Dedifferentiated amniotic fluid mesenchymal stem cell (primary cell): ENCODE measurements at regions not wholly inside any gene's neighbourhood (a gene's known extent, or its start where the extent isn't known, plus 50 kb on each side); places are given as distances from the start of the nearest gene placed in this dataset.

Experiments
- DNase-seq: peaks from one replicate; pipeline ENCODE4 v3.0.0-alpha.2; 2016; ENCODE audit errors: extremely low spot score

DNA sequence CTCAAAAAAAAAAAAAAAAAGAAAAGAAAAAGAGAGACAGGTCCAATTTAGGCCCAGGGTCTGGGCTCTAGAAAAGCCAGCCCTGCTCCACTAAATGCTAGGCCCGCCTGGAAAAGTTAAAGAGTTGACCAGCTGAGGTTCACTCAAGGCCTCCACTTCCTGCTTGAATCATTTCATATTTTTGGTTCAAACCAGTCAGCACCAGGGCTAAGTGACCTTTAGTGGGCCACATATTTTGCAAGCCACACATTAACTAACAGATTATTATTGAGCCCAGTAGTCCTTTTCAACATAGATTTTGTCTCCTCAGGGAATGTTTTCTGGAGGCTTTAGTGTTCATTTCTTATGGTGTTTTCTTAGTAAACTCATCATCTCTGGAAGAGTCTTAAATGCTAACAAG lies 156.6 kb downstream of the TLR4 start:
- no peak for DNase-seq

DNA sequence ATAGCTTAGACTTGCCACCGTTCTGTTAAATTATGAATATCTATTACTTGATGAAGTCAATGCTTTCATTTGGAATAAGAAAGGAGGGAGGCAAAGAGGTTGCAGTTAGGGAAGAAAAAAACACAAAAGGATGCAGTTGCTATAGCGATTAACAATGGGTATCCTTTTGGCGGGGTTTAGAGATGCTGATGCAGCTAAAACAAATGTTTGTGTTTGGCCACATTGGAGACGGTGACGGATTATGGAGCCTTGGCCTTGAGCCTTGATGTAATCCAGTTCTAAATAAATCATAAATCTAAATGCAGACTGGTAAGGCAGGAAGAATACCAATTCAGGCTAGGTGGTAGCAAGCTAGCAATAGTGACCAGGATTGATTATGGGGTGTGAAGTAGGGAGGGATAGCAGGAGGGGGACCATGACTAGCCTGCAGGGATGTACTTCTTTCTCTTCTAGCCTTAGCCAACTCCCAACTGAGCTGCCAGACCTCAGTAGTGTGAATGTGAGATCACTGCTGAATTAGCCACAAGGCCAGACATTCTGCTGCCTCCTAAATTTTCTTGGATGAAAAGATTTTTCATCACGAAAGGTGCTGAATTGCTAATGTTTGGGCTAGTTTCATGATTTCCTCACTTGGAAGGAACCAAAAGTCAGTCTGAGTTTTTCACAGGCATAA lies 160.3 kb downstream of the TLR4 start:
- no peak for DNase-seq

DNA sequence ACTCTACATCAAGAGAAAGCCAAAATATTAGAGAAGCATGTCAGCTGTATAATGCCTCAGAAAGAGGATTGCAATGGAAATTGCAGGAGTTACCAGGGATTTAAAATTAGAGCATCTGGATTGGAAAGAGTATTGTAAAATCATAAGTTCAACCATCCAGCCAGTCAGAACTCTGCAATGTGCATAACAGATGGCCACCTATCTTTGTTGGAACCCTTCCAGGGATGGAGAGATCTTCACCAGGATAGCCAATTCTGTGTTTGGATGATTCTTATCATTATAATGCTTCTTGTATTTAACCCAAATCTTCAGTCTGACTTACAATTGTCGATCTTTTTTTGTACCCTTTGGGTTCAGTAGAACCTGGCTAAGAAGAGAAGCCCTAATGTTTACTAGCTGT lies 164.4 kb downstream of the TLR4 start:
- DNase-seq = no peak

DNA sequence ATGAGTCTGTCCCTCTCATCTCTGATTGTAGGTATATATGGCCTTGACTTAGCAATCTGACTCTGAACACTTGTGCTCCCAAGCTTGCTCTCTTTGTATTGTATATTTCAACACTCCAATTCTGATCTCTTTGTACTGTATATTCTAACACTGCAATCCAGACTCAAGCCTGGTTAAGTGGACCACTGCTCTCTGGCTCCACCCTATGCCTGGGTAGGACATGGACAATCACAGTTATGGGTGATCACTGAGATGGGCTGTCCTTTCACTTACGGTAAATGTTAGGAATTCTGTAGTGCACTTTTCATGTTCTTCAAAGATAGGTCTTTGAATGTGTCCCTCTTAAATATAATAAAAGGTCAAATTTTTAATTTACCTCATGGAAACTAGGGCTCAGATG lies 165.1 kb downstream of the TLR4 start:
- no peak for DNase-seq

DNA sequence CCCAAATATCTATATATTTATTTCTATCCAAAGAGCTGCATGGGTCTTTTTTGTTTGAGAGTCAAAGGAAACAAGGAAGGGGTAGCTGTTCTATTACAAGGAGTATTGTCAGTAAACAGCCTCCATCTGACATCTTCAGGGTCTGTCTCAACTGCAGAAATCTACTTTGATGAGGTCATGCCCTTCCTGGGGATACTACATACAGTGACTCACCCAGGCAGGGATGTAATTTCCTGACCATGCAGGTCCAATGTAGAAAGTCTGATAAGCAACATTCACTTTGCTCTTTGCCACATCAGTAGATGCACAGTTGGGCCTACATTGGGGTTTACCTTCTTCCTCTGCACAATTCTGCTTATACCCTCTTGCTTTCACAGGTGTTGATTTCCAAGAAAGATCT lies 165.5 kb downstream of the TLR4 start:
- no peak for DNase-seq

DNA sequence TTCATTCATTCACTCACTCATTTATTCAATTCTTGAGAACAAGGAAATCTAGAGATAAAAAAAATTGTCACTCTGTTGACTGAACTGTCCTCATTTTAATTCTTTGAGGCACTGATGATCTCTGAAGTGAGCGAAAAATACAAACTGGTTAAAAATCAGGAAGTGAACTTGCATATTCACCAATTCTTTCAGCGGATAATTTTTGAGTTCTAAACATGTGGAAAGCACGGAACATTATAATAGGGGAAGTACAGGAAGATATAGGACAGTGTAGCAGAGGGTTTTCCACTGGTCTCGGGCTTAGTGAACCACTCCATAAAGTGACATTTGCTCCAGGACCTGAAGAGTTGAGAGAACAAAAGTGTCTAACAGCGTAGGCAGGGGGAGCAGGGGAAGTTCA lies 169.5 kb downstream of the TLR4 start:
- DNase-seq = no peak

DNA sequence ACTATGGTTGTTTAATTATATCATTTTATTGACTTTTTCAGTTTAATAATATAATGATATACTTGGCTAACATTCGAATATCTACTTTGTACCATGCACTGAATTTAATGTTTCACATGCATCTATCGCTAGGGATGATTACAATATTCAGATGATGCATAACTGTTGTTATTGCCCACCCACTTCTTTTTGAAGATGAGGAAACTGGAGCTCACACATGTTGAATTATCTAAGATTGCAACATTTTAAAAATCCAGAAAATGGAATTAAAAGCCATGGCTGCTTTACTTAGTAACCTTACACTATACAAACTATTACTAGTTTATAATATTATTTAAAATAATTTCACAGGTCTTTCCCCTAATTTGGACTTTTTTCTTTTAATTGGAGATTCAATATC lies 171.7 kb downstream of the TLR4 start:
- no peak for DNase-seq

DNA sequence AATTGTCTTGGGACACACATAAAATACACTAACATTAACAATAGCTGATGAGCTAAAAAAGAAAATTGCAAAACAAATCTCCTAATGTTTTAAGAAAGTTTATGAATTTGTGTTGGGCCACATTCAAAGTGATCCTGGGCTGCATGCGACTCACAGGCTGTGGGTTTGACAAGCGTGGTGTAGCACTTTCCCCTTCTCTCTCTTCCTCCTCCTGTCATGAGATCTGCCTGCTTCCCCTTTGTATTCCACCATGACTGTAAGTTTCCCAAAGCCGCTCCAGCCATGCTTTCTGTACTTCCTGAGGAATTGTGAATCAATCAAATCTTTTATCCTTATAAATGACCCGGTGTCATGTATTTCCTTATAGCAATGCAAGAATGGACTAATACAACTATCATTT lies 178.0 kb downstream of the TLR4 start:
- DNase-seq = no peak

DNA sequence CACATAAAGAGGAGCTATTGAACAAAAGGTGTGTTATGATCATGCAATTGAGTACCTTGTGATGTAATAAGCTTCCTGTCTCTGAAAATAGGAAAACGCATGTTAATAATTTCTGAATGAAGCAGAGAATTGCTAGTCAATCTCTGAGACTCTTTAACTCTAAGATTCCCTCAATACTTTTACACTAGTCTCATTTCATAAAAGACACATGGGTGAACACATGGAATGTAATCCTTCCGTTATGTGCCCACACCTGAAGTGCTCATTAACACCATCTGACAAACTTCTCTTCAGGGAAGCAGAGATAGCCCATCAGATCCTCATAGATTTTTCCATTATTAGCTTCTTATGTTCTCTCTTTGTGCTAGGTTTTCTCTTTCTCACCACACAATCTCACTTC lies 182.4 kb downstream of the TLR4 start:
- no peak for DNase-seq

DNA sequence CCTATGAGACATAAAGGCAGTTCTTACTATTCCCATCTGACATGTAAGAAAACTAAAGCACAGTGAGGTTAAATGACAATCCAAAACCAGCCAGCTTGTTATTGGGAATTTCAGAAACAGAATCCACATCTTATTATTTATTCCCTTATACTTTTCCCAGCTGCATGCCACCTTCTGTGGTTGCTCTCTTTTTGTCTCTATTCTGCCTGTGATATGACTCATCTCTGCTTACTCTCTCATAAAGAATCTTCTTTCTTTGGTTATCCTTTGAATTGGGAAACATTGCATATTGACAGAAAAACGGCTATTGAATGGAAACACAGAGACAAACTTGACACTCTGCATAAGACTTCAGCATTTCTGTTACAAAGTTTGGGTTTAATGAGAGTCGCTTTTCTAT lies 183.2 kb downstream of the TLR4 start:
- DNase-seq = no peak

DNA sequence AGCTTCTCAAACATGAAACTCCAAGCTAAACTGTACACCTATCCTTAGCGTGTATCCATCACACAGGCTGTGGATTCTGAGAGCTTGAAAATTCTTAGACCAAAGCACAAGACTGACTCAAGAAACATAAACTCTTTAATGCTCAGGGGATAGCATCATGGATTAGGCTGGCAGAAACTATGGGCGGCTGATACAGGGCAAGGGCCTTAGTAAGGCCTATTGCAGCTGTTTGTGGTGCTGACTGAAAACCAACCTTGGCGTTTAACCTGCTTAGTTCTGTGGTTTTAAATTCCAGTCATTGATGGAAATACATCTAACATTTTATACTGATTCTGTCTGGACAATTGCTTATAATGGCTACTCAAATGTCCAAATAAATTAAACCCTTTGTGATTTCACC lies 183.7 kb downstream of the TLR4 start:
- no peak for DNase-seq

DNA sequence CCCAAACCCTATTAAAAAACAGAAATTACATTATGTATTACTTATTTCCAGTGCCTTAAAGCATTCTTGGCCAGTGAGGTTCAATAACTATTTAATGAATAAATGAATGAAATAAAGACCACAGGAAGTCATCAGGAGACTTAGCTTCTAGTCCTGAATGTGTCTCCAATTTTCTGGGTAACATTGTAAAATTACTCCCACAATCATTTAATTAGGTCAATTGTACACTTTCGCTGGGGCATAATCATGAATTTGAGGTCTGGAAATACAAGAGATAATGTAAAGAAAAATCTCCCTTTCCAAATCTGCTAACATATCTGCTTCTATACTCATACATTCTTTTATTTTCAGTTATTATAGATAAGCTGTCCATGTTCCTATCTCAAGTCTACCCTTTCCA lies 199.2 kb downstream of the TLR4 start:
- DNase-seq = no peak

DNA sequence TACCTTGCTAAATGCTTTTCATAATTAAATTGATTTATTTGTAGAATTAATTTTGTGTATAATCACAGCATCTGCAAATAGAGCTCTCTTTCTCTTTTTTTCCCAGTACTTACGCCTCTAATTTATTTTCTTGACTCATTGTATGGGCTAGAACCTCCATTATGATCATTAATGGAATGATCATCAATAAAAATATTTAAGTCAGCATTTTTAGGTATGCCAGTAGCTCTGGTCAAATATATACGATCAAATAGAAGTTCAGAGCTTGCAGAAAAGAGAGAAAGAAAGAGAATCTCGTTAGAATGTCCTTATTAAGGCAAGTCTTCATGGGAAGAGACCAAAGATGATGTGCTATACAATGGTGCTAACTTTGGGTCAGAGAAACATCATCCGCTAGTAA lies 202.6 kb downstream of the TLR4 start:
- no peak for DNase-seq

DNA sequence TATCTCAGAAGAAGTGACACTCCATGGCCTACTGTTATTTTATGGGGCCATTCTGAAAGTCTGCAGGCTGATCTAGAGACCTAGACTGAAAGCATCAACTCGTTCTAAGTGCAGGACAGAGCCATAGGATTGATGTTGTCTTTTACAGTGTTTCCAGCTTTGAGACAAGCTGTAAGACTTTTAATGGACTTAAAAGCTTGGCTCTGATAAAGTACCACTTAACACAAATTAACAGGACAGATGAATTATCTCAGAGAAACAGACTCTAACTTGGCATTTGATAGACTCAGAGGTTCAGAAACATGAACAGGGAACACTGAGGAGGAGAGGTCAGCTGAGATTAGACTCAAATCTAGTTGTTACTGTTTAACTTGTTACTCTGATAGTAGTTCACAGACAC lies 203.2 kb downstream of the TLR4 start:
- DNase-seq = no peak

DNA sequence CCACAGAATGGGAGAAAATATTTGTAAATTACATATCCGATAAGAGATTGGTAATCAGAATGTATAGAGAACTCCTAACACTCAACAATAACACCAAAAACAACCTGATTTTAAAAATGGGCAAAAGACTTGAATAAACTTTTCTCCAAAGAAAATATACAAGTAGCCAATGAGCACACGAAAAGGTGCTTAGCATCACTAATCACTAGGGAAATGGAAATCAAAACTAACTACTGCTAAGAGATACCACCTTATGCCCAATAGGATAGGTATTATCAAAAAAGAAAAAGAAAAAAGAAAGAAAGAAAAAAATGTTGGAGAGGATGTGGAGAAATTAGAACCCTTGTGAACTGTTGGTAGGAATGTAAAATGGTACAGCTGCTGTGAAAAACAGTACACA lies 212.1 kb downstream of the TLR4 start:
- no peak for DNase-seq

DNA sequence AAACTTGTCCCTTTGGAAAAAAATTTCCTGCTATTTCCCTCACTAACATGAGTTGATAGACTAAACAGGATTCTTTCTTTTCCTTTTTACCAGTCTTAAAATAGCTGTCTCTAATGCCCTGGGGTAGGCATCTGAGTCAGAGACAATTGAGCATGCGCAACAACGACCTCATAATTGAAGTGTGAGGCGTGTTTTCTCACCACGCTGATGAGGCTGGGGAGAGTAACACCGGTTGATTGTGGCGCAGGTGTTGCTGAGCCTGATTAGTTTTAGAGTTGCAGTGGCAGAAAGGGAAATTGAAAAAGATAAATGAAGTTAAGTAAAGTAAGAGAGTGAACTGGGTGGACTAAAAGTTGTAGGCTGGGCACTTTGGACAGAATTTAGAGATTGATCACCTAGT lies 213.7 kb downstream of the TLR4 start:
- no peak for DNase-seq

DNA sequence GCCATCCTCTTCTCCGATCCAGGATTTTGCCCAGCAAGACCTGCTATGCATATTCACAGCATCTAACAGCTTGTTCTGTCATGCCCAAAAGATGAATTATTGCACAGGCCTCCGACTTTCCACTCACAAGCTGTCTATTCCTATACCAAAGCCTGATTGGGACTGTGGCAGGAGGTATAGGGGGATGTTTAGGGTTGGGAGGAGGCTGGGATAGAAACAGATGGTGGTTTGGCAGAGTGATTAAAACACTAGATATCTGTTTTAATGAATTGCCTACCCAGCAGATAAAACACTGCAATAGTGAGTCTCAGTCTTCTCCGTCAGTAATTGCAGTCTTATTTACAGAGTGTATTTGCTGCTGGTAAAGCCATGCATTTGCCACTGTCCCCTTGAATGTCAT lies 215.3 kb downstream of the TLR4 start:
- no peak for DNase-seq

DNA sequence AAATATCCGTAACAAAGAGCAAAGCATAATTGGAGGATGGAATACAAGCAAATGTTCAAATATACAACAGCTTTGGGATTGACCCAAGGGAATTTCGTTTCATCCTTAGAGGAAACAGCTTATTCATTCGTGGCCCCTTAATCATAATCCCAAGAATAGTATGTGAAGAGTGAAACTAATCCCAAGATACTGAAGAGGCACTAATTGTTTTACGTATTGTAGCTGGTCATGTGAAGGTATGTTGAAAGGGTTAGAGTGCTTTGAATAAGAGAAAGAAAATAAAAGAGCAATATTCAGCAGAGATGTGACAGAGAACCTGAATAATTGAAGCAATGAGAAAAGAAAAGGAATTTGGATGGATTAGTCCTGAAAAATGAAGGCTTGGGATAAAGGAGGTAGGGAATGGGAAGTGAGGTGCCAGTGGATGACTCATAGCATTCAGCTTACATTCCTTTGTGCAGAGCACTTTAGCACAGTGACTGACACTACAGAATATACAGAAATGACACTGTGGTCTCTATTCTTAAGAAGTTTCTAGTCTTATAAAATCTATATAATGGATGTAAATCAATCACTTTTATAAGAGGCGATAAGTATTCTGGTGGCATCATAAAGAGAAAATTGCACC lies 221.9 kb downstream of the TLR4 start:
- DNase-seq = no peak

DNA sequence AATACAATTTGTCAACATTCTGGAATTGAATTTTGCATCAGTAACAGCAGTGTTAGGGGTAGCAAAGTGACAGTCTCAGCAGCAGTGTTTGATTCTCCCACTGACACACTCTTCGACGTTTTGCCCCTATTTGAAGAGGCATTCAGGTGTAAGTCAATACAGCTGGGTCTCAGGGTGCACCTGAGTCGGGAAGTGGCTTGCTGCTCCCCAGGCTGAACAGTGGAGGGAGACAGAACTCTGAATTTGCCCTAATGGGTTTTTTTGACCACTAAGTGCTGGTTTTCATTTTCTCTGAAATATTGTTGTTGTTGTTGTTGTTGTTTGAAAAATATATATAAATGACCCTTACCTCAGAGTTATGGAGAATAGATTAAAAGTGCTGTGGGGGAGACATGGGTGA lies 223.2 kb downstream of the TLR4 start:
- no peak for DNase-seq

DNA sequence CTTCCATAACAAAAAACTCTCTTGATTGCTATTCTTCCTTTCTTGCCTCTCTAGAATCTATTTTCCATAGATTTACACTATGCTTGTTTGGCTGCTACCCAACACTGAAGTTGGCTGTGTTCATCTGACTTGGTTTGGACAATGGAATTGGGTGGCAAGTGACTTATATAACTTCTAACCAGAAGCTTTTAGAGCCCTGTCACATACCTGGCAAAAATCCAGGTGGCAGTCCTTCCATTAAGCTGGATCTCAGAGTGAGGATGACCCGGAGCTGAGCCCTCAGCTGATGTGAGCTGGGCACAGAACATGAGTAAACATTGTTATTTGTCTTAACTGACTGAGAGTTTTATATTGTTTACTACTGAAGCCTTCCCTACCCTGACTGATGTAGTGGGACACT lies 225.7 kb downstream of the TLR4 start:
- no peak for DNase-seq

DNA sequence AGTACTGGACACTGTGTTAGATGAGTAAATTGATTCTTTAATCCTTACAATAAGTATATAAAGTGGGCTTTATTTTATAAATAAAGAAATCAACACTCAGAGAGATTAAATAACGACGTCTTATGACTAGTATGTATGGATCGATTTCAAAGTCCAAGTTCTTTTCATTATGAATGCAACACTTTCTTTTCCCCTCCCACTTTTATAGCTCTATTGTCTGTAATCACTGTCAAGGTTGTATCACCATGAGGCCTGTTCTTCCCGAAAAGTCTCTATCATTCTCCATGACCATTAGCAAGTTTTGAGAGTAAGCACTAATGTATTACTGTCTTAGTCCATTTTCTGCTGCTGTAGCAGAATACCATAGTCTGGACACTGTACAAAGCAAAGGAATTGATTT lies 228.4 kb downstream of the TLR4 start:
- no peak for DNase-seq

DNA sequence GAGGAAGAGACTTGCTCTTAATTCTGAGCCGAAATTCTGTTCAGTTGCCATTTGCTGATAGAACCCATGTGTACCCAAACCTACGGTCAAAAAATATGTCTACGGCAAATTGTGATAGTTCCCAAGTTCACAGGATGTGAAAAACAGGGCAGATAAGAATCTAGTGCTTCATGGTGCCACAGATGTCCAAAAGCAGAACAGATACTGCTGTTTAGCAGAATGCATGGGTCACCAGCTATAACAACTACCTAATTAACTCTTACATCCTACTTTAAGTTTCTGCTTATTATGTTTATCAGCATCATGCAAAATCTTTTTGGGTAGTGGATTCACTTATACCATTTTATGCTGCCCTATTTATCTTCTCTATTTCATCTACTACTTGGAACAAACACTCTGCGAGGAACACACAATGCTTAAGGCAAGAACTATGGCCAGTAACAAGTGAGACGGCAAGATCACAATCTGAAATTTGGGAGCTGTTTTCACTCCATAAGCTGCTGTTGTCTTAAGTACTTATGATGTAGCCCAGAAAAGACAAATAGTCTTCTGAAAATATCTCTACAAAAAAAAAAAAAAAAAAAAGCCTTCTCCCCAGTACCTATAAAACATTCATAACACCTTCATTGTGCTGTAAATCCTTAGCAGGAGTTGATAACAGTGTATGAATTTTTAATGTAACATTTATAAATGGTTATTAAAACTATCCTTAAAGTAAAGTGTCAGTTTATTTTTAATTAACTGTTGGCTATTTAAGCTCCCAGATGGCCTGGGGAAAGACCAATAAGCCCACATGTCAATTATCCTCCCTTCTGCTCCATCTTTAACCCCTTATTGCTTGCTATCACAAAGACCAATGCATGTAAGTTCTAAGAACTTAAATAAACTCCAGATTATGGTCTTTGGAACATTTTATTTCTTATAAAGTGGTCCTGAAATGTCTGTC lies 232.3 kb downstream of the TLR4 start:
- no peak for DNase-seq

DNA sequence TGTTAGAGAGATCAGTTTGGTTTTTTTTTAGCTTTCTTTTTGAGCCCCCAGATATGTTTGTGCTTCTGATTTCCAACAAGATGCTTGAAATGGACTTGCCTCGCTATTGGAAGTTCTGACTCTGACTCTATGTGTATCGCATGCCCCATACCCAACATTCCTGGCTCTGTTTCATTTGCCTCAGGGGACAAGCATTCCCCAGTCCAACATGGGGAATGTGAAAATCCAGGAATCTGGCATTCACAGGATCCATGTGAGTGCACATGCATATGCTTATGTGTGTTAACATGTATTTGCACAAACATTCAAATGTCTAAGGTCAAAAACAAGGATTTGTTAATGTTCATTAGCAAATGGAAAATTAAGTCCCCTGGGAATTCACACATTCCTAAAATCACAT lies 233.9 kb downstream of the TLR4 start:
- DNase-seq = no peak
